Activated naive CD4-positive, alpha-beta T cell treated with anti-CD3 and anti-CD28 coated beads, Interleukin-2, amount 10 ng/mL, durations not matched to agents 7 days and 5 days (primary cell): ENCODE measurements at regions not wholly inside any gene's neighbourhood (a gene's known extent, or its start where the extent isn't known, plus 50 kb on each side); places are given as distances from the start of the nearest gene placed in this dataset.

ENCODE experiments used
- CTCF ChIA-PET: fragments of 350-600 bp; sonication (Branson Sonifier 250); formaldehyde crosslinking; loops from one replicate; lab custom pipeline; 2021; ENCODE audit warnings: antibody characterized with exemption; lab: Charles Lee
- DNase-seq: peaks from one replicate; pipeline ENCODE4 v3.0.0-alpha.2; 2020
- H3K27ac Mint-ChIP-seq: one replicate; pipeline ENCODE4 v1.8.0; 2021; ENCODE audit warnings: mild to moderate bottlenecking, moderate library complexity, mixed read lengths
- H3K27me3 Mint-ChIP-seq: one replicate; pipeline ENCODE4 v1.8.0; 2021; ENCODE audit warnings: mild to moderate bottlenecking, mixed read lengths
- H3K36me3 Mint-ChIP-seq: one replicate; pipeline ENCODE4 v1.8.0; 2021; ENCODE audit warnings: mixed read lengths
- H3K4me1 Mint-ChIP-seq: one replicate; pipeline ENCODE4 v1.8.0; 2021; ENCODE audit warnings: mixed read lengths
- H3K4me3 Mint-ChIP-seq: one replicate; pipeline ENCODE4 v1.8.0; 2021; ENCODE audit warnings: mild to moderate bottlenecking, moderate library complexity, mixed read lengths
- H3K9me3 Mint-ChIP-seq: one replicate; pipeline ENCODE4 v1.8.0; 2021; ENCODE audit warnings: mixed read lengths

- Mint-ChIP-seq H3K4me1 (no peaks in the 10 kb centered on the region), H3K4me3 (no peak overlapping the region), H3K27ac (no peak overlapping the region), H3K9me3 (peaks cover 15% of the 10 kb centered on the region), H3K36me3 (no peaks in the 10 kb centered on the region), H3K27me3 (no peaks in the 10 kb centered on the region)
- CTCF ChIA-PET: no interaction called here
- DNase-seq: no peak
Observed at GRCh38 chr15:46366360-46367007, 731.7 kb downstream of the SQOR start.

- Mint-ChIP-seq H3K27ac (no peak overlapping the region), H3K4me3 (no peak overlapping the region), H3K9me3 (peaks cover 9% of the 10 kb centered on the region), H3K4me1 (no peaks in the 10 kb centered on the region), H3K36me3 (no peaks in the 10 kb centered on the region), H3K27me3 (no peaks in the 10 kb centered on the region)
- no peak for DNase-seq
- CTCF ChIA-PET: no interaction called here
Observed at GRCh38 chr15:46383978-46384377, 749.1 kb downstream of the SQOR start.

- Mint-ChIP-seq H3K27me3 (no peaks in the 10 kb centered on the region), H3K4me3 (no peak overlapping the region), H3K27ac (no peak overlapping the region), H3K36me3 (no peaks in the 10 kb centered on the region), H3K9me3 (peaks cover 14% of the 10 kb centered on the region), H3K4me1 (no peaks in the 10 kb centered on the region)
- DNase-seq: no peak
- CTCF ChIA-PET: no interaction called here
Observed at GRCh38 chr15:46386356-46386755, 751.5 kb downstream of the SQOR start.

- no peak for DNase-seq
- H3K27me3 Mint-ChIP-seq: no peaks in the 10 kb centered on the region
- peaks cover 14% of the 10 kb centered on the region for H3K9me3 Mint-ChIP-seq
- H3K4me1 Mint-ChIP-seq: no peaks in the 10 kb centered on the region
- H3K27ac Mint-ChIP-seq: no peak overlapping the region
- CTCF ChIA-PET: no interaction called here
- H3K4me3 Mint-ChIP-seq: no peak overlapping the region
- no peaks in the 10 kb centered on the region for H3K36me3 Mint-ChIP-seq
Observed at GRCh38 chr15:46389739-46390138, 754.9 kb downstream of the SQOR start.

- Mint-ChIP-seq H3K27me3 (no peaks in the 10 kb centered on the region), H3K4me1 (no peaks in the 10 kb centered on the region), H3K4me3 (no peak overlapping the region), H3K27ac (no peak overlapping the region), H3K9me3 (peaks cover 18% of the 10 kb centered on the region), H3K36me3 (no peaks in the 10 kb centered on the region)
- DNase-seq: no peak
- CTCF ChIA-PET: no interaction called here
Observed at GRCh38 chr15:46394463-46394862, 759.6 kb downstream of the SQOR start.

GRCh38 chr15:46408312-46408711 lies 773.5 kb downstream of the SQOR start:
- no peak overlapping the region for H3K27ac Mint-ChIP-seq
- H3K4me1 Mint-ChIP-seq: no peaks in the 10 kb centered on the region
- H3K4me3 Mint-ChIP-seq: no peak overlapping the region
- CTCF ChIA-PET: no interaction called here
- no peak for DNase-seq
- H3K27me3 Mint-ChIP-seq: no peaks in the 10 kb centered on the region
- no peaks in the 10 kb centered on the region for H3K36me3 Mint-ChIP-seq
- no peaks in the 10 kb centered on the region for H3K9me3 Mint-ChIP-seq

GRCh38 chr15:46409841-46410301 lies 775.0 kb downstream of the SQOR start:
- no peak overlapping the region for H3K4me3 Mint-ChIP-seq
- CTCF ChIA-PET: no interaction called here
- no peaks in the 10 kb centered on the region for H3K4me1 Mint-ChIP-seq

GRCh38 chr15:46410705-46411104 lies 775.9 kb downstream of the SQOR start:
- H3K9me3 Mint-ChIP-seq: no peaks in the 10 kb centered on the region
- no peak overlapping the region for H3K4me3 Mint-ChIP-seq
- H3K27ac Mint-ChIP-seq: no peak overlapping the region
- no peak for DNase-seq
- no peaks in the 10 kb centered on the region for H3K36me3 Mint-ChIP-seq
- CTCF ChIA-PET: no interaction called here
- H3K4me1 Mint-ChIP-seq: no peaks in the 10 kb centered on the region
- H3K27me3 Mint-ChIP-seq: no peaks in the 10 kb centered on the region

More at GRCh38 chr15:46409841-46410301, 775.0 kb downstream of the SQOR start:
- no peaks in the 10 kb centered on the region for H3K36me3 Mint-ChIP-seq
- H3K27ac Mint-ChIP-seq: no peak overlapping the region
- DNase-seq: no peak
- no peaks in the 10 kb centered on the region for H3K9me3 Mint-ChIP-seq
- no peaks in the 10 kb centered on the region for H3K27me3 Mint-ChIP-seq

GRCh38 chr15:46411900-46412299 lies 777.1 kb downstream of the SQOR start:
- no peak overlapping the region for H3K4me3 Mint-ChIP-seq
- H3K36me3 Mint-ChIP-seq: no peaks in the 10 kb centered on the region
- no peaks in the 10 kb centered on the region for H3K27me3 Mint-ChIP-seq
- CTCF ChIA-PET: no interaction called here
- DNase-seq: no peak
- no peaks in the 10 kb centered on the region for H3K9me3 Mint-ChIP-seq
- H3K4me1 Mint-ChIP-seq: no peaks in the 10 kb centered on the region
- no peak overlapping the region for H3K27ac Mint-ChIP-seq

GRCh38 chr15:46413799-46414198 lies 779.0 kb downstream of the SQOR start:
- Mint-ChIP-seq H3K27me3 (no peaks in the 10 kb centered on the region), H3K4me1 (no peaks in the 10 kb centered on the region), H3K27ac (no peak overlapping the region), H3K36me3 (no peaks in the 10 kb centered on the region), H3K9me3 (no peaks in the 10 kb centered on the region), H3K4me3 (no peak overlapping the region)
- CTCF ChIA-PET: no interaction called here
- no peak for DNase-seq

- CTCF ChIA-PET: no interaction called here
- H3K36me3 Mint-ChIP-seq: no peaks in the 10 kb centered on the region
- no peaks in the 10 kb centered on the region for H3K27me3 Mint-ChIP-seq
- H3K27ac Mint-ChIP-seq: no peak overlapping the region
- no peak for DNase-seq
- H3K4me3 Mint-ChIP-seq: no peak overlapping the region
- no peaks in the 10 kb centered on the region for H3K4me1 Mint-ChIP-seq
- H3K9me3 Mint-ChIP-seq: no peaks in the 10 kb centered on the region
Observed at GRCh38 chr15:46416544-46416943, 781.7 kb downstream of the SQOR start.

GRCh38 chr15:46420990-46421389 lies 786.2 kb downstream of the SQOR start:
- DNase-seq: no peak
- Mint-ChIP-seq H3K36me3 (no peaks in the 10 kb centered on the region), H3K27ac (no peak overlapping the region), H3K9me3 (peaks cover 3% of the 10 kb centered on the region), H3K27me3 (no peaks in the 10 kb centered on the region), H3K4me1 (no peaks in the 10 kb centered on the region), H3K4me3 (no peak overlapping the region)
- CTCF ChIA-PET: no interaction called here

GRCh38 chr15:46441294-46442062 lies 806.6 kb downstream of the SQOR start:
- CTCF ChIA-PET: no interaction called here
- Mint-ChIP-seq H3K27me3 (no peaks in the 10 kb centered on the region), H3K9me3 (peaks cover 7% of the 10 kb centered on the region), H3K36me3 (no peaks in the 10 kb centered on the region), H3K27ac (no peak overlapping the region), H3K4me1 (no peaks in the 10 kb centered on the region), H3K4me3 (no peak overlapping the region)
- no peak for DNase-seq

GRCh38 chr15:46442184-46442583 lies 807.4 kb downstream of the SQOR start:
- no peaks in the 10 kb centered on the region for H3K4me1 Mint-ChIP-seq
- H3K9me3 Mint-ChIP-seq: peaks cover 7% of the 10 kb centered on the region
- H3K4me3 Mint-ChIP-seq: no peak overlapping the region

More at GRCh38 chr15:46442184-46442583, 807.4 kb downstream of the SQOR start:
- CTCF ChIA-PET: no interaction called here
- Mint-ChIP-seq H3K27me3 (no peaks in the 10 kb centered on the region), H3K36me3 (no peaks in the 10 kb centered on the region), H3K27ac (no peak overlapping the region)
- no peak for DNase-seq
